SK-N-SH (cell line): ENCODE measurements at regions not wholly inside any gene's neighbourhood (a gene's known extent, or its start where the extent isn't known, plus 50 kb on each side); places are given as distances from the start of the nearest gene placed in this dataset.

ENCODE experiments used
- CHD2 ChIP-seq: fragments of 150-350 bp; IDR thresholded peaks from 2 replicates; pipeline ENCODE4 v1.6.1; 2018; ENCODE audit warnings: low read length; ENCODE audit not compliant: partially characterized antibody
- CTCF ChIP-seq: fragments of 200-600 bp; sonication (generic); IDR thresholded peaks from 2 replicates; pipeline ENCODE4 v1.6.1; 2017; ENCODE audit warnings: antibody characterized with exemption, mild to moderate bottlenecking, moderate library complexity
- EP300 ChIP-seq, 2 experiments: IDR thresholded peaks; 2 replicates each; pipeline versions ENCODE4 v1.4.0 to v1.6.1; 2012; ENCODE audit warnings: borderline replicate concordance in 1 of 2, low read depth in 1 of 2, low read length in 1 of 2
- EZH2phosphoT487 ChIP-seq: fragments of 200-600 bp; sonication (generic); IDR thresholded peaks from 2 replicates; pipeline ENCODE4 v1.6.1; 2017; ENCODE audit warnings: low read depth, mixed run types, mild to moderate bottlenecking, antibody characterized with exemption, moderate library complexity, borderline replicate concordance
- GABPA ChIP-seq: IDR thresholded peaks from 2 replicates; pipeline ENCODE4 v1.4.0; 2012; ENCODE audit warnings: low read depth, mild to moderate bottlenecking
- JUND ChIP-seq: IDR thresholded peaks from 2 replicates; pipeline ENCODE4 v1.4.0; 2012
- MXI1 ChIP-seq: IDR thresholded peaks from 2 replicates; pipeline ENCODE4 v1.6.1; 2012; ENCODE audit warnings: mild to moderate bottlenecking, low read depth, low read length, improper control_type of control experiment
- RAD21 ChIP-seq: IDR thresholded peaks from 2 replicates; pipeline ENCODE4 v1.6.1; 2012; ENCODE audit warnings: mild to moderate bottlenecking, low read length
- RCOR1 ChIP-seq: fragments of 150-350 bp; IDR thresholded peaks from 2 replicates; pipeline ENCODE4 v1.6.1; 2017; ENCODE audit warnings: antibody characterized with exemption, low read length
- TAF1 ChIP-seq: IDR thresholded peaks from 2 replicates; pipeline ENCODE4 v1.6.1; 2012; ENCODE audit warnings: low read depth, mild to moderate bottlenecking, low read length, moderate library complexity, borderline replicate concordance
- TF ChIP-seq, protein P1 (sequence below): IDR thresholded peaks from 2 replicates; pipeline ENCODE4 v1.4.0; 2012; ENCODE audit warnings: low read depth

GRCh38 chr6:117210279-117210678, 55.1 kb upstream of the VGLL2 start:
- TF ChIP-seq CTCF (no peak), CHD2 (no peak), EP300 (IDR thresholded peaks at IDR 0.05; ENCODE audit: borderline replicate concordance in 1 of 2, low read depth in 1 of 2, low read length in 1 of 2) (no peak), EZH2phosphoT487 (no peak), RAD21 (no peak), MXI1 (no peak), JUND (no peak), GABPA (no peak), TAF1 (no peak), RCOR1 (no peak)
- TF ChIP-seq, protein P1, sequence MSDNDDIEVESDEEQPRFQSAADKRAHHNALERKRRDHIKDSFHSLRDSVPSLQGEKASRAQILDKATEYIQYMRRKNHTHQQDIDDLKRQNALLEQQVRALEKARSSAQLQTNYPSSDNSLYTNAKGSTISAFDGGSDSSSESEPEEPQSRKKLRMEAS, result no peak
